DMS53 treated with DMSO at 0.1 percent for 48 hours (cell line): ENCODE measurements at regions not wholly inside any gene's neighbourhood (a gene's known extent, or its start where the extent isn't known, plus 50 kb on each side); places are given as distances from the start of the nearest gene placed in this dataset.
"Not testable (repeated sequence)": the region's sequence is repeated elsewhere in the genome, so short reads cannot be mapped to it uniquely, and the experiment has no call there.

Experiments used
- DNase-seq: peaks from one replicate; lab custom pipeline; 2025; ENCODE audit not compliant: unreplicated experiment; lab: John Stamatoyannopoulos, UW

- DNase-seq, result peak; percentile 97
Observed at GRCh38 chr18:71114550-71115210, 825.8 kb downstream of the SOCS6 start.

- no peak for DNase-seq
Observed at GRCh38 chr18:71107244-71107643, 818.4 kb downstream of the SOCS6 start.

DNA sequence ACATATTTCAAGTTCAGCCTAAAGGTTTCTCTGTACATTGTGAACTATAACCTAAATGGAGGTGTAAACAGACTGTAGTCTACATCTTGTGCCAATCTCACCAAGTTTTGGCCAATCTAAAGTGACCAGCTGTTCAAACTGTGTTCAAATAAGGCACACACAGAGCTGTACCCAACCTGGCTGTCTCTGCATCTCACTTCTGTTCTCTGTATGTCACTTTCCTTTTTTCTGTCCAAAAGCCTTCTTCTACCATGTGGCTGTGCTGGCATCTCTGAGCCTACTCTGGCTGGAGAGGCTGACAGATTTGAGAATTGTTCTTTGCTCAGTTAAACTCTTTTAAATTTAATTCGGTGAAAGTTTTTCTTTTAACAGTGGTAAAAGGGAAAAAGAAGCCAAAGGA, 817.9 kb downstream of the SOCS6 start:
- no peak for DNase-seq

DNA sequence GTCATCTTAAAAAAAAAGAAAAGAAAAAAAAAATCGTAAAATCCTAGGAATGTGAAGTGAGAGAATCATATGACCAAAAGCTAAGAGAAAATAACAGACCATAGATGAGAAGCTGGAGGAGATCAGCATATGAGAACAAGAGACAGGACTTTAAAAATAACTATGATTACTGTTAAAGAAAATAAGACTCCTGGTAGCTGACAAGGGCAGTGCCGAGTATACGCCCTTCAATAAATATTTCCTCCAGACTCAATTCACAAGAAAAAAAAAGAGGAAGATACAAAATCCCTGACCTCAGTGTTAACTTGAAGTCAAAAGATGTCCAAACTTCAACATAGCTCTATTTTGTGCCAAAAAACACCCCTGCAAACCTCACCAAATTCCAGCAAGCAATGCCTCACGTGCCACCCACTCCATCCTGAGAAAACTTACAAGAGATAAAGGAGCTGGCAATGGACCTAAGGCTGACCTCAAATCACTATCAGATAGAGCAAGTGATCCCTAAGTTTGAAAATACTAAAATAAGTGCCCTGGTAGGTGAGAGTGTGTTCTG, 817.2 kb downstream of the SOCS6 start:
- no peak for DNase-seq

GRCh38 chr18:71105078-71105819, 816.4 kb downstream of the SOCS6 start:
- DNase-seq, result no peak

GRCh38 chr18:71079606-71080005, 790.8 kb downstream of the SOCS6 start:
- no peak for DNase-seq

GRCh38 chr18:71077451-71077850, 788.6 kb downstream of the SOCS6 start:
- DNase-seq, result no peak

GRCh38 chr18:71075147-71075546, 786.3 kb downstream of the SOCS6 start:
- no peak for DNase-seq

- DNase-seq, result no peak
Observed at GRCh38 chr18:71068338-71068737, 779.5 kb downstream of the SOCS6 start.

- no peak for DNase-seq
Observed at GRCh38 chr18:71049893-71050292, 761.0 kb downstream of the SOCS6 start.

- DNase-seq, result no peak
Observed at GRCh38 chr18:71047882-71048281, 759.0 kb downstream of the SOCS6 start.

DNA sequence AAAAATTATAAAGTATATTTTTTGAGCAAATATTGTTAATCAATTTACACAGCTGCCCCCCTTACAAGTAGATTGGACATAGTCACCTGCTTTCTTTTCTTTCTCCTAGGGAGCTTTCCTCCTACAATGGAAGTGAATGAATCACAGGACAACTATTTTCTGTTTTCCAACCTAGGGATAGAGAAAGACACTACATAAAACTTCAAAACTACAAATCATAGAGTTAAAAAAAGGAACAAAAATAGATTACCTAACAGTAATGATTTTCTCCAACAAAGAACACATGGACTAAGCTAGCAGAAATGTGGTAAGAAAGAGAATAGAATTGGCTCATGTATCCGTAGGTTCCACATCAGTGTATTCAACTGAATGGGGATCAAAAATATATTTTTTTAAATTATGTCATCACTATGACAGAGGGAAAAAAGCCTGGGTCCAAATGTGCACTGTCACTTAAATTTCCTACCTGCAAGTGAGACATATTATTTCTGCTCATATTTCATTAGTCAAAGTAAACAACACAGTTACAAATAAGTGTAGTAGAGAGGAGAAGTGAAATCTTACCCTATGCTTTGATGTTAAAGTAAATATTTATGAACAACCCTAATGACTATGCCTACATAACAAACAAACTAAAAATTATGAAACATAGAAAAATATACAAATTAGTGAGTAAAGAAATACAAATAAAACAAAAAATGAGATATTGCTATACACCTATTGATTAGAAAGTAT, 756.7 kb downstream of the SOCS6 start:
- peak; percentile 92 for DNase-seq

DNA sequence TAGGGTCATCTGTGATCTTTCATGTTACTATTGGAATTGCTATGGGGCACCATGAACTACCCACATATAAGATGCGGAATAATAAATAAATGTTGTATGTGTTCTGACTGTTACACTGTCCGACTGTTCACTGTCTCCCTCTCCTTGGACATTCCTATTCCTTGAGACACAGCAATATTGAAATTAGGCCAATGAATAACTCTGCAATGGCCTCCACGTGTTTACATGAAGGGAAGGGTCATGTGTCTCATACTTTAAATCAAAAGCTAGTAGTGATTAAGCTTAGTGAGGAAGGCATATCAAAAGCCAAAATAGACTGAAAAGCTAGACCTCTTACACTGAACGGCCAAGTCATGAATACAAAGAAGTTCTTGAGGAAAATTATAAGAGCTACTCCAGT, 751.3 kb downstream of the SOCS6 start:
- no peak for DNase-seq

- no peak for DNase-seq
Observed at GRCh38 chr18:71038196-71038595, 749.4 kb downstream of the SOCS6 start.

DNA sequence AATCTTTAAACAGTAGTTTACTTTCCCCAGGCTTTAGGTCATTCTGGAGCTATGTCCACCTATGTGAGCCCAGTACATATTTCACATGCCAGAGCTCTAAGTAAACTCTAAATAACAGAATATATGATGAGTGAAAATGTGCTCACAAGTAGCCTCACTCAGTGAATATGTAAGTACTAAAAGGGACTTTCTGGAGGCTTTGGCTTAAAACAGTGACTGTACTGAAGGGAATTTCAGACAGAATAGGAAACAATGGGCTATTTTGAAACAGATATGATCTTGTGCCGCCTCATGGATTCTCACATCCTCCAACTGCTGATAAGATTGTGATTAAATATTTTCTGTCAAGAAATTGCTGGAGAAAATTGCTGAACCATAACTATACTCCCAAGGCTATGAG, 747.9 kb downstream of the SOCS6 start:
- DNase-seq, result no peak

GRCh38 chr18:71031296-71032191, 742.7 kb downstream of the SOCS6 start:
- DNase-seq, result not testable (repeated sequence)

- DNase-seq, result not testable (repeated sequence)
Observed at GRCh38 chr18:71030085-71030484, 741.2 kb downstream of the SOCS6 start.

DNA sequence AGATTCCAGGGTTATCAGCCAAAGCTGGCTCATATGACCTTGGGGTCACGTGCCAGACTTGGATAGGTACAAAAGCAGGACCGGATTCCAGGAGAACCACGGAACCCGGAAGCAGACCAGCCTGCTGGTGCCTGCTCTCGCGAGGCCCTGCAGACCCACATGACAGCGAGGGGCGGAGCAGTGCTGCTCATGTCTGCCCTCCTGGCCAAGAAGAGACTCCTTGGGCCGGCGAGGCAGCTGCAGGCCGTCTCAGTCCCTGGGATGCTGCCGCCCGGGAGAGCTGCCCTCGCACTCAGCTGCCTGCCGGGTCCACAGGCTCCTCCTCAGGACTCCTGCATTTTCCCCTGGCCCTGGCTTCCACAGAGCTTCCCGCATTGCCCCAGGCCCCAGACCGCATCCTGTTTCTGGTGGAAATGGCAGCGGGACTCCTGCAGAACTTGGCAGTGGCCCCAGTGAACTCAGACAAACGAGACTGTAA, 739.5 kb downstream of the SOCS6 start:
- no peak for DNase-seq

GRCh38 chr18:71027531-71027930, 738.7 kb downstream of the SOCS6 start:
- no peak for DNase-seq

DNA sequence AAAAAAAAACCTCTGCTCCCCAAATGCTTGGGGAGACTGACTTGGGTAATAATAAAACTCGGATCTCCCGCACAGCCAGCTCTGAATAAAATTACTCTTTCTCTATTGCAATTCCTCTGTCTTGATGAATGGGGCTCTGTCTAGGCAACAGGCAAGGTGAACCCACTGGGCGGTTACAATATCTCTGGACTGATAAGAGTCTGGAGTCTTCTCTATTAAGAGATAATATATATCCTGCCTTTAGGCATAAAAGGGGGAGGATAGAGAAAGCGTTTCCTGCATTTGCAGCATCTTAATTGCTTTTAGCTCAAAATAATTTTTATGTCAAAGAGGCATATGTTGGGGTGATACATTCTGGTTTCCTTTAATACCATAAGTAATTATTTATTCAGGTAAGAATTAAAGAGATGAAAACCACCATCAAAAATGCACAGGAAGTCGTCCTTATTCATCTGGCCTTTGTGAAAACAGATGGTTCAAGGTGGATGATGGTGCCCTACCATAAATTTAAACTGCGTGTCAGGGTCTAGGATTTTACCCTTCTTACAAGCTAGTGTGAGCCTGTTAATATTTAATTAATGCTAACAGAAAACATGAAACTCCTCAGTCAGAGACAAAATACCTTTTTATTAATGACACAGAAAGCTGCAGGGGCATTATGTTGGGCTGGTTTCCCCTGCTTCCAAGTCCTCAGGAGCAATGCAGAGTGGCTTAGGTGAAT, 736.8 kb downstream of the SOCS6 start:
- no peak for DNase-seq
